ENCODE measurements at regions not wholly inside any gene's neighbourhood (a gene's known extent, or its start where the extent isn't known, plus 50 kb on each side); places are given as distances from the start of the nearest gene placed in this dataset.
A peak's percentile ranks its signal among the peaks of the same experiment; 100 is the strongest.

- FAIRE-seq, result no peak
- no peaks in the 10 kb centered on the region for H3K4me1 ChIP-seq (ENCODE audit: insufficient read depth, low read length)
- intact Hi-C loops (cut with micrococcal nuclease; ENCODE audit: unreplicated experiment) (no loop called here), in situ Hi-C loops (cut with HindIII; ENCODE audit: extremely low pct_ligation_motif_present, low pct_unique_long_range_greater_than_20kb) (no loop called here)
- no peak overlapping the region for H3K9ac ChIP-seq (ENCODE audit: insufficient read depth, low read depth, low read length)
- ATAC-seq, result no peak
- no peaks in the 10 kb centered on the region for H4K20me1 ChIP-seq (ENCODE audit: insufficient read depth, low read length)
- BruUV-seq (replicated peaks), result no TSS peak
- no peaks in the 10 kb centered on the region for H3K27me3 ChIP-seq (ENCODE audit: control insufficient read depth in 1 of 2, insufficient read depth in 2 of 2, low read length in 2 of 2)
- TF ChIP-seq TMF1 (CRISPR knock-in tag; IDR thresholded peaks at IDR 0.05; ENCODE audit: low read depth) (no peak), CEBPB (IDR thresholded peaks at IDR 0.05; ENCODE audit: borderline replicate concordance, low read depth, low read length) (peak; percentile 56)
- no peak overlapping the region for H3K4me2 ChIP-seq (ENCODE audit: low read depth, low read length)
- no peaks in the 10 kb centered on the region for H3K79me2 ChIP-seq (ENCODE audit: insufficient read depth, low read length)
- no peaks in the 10 kb centered on the region for H3K36me3 ChIP-seq (replicated peaks in 1 of 2; ENCODE audit: control insufficient read depth in 1 of 2, insufficient read depth in 2 of 2, low read length in 2 of 2)
- H2AFZ ChIP-seq (ENCODE audit: low read length), result no peak overlapping the region
- no peak overlapping the region for H3K4me3 ChIP-seq (replicated peaks in 1 of 3; ENCODE audit: insufficient read depth in 1 of 3, low read depth in 2 of 3, low read length in 3 of 3)
- DNase-seq (ENCODE audit: low spot score), result no peak
- ChIA-PET CTCF (ENCODE audit: low intra/inter-chr PET ratio, low total read pairs) (no interaction called here), POLR2A (no interaction called here)
- 46% methylated on average over 5 of the region's 5 CpGs for WGBS (ENCODE audit: low lambda C conversion rate)
- H3K9me3 ChIP-seq (ENCODE audit: low read length), result no peaks in the 10 kb centered on the region
- H3K27ac ChIP-seq (ENCODE audit: extremely low read length, insufficient read depth, low read length), result no peak overlapping the region
These were observed 94.5 kb upstream of the ARMC3 start for GRCh38 chr10:22833353-22833752.

DNA sequence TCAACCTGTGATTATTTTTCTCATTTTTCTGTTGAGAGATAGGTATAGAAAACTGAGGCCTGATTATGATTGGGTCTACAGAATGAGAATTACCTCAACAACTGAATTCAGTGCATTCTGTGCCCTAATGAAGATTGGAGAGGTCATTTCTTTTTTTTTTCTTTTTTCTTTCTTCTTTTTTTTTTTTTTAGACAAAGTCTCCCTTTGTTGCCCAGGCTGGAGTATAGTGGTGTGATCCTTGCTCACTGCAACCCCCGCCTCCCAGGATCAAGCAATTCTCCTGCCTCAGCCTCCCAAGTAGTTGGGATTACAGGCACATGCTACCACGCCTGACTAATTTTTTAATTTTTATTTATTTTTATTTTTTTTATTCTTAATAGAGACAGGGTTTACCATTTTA is 95.0 kb upstream of the ARMC3 start:
- DNase-seq (ENCODE audit: low spot score), result no peak
- H3K4me1 ChIP-seq (ENCODE audit: insufficient read depth, low read length), result no peaks in the 10 kb centered on the region
- no peaks in the 10 kb centered on the region for H4K20me1 ChIP-seq (ENCODE audit: insufficient read depth, low read length)
- WGBS (ENCODE audit: low lambda C conversion rate), result 66% methylated on average over 2 of the region's 2 CpGs
- no peak for FAIRE-seq
- H2AFZ ChIP-seq (ENCODE audit: low read length), result no peak overlapping the region
- H3K36me3 ChIP-seq (replicated peaks in 1 of 2; ENCODE audit: control insufficient read depth in 1 of 2, insufficient read depth in 2 of 2, low read length in 2 of 2), result no peaks in the 10 kb centered on the region
- CTCF ChIA-PET (ENCODE audit: low intra/inter-chr PET ratio, low total read pairs), result no interaction called here
- H3K27me3 ChIP-seq (ENCODE audit: control insufficient read depth in 1 of 2, insufficient read depth in 2 of 2, low read length in 2 of 2), result no peaks in the 10 kb centered on the region
- no peak overlapping the region for H3K9ac ChIP-seq (ENCODE audit: insufficient read depth, low read depth, low read length)
- H3K4me2 ChIP-seq (ENCODE audit: low read depth, low read length), result no peak overlapping the region
- no peak overlapping the region for H3K4me3 ChIP-seq (replicated peaks in 1 of 3; ENCODE audit: insufficient read depth in 1 of 3, low read depth in 2 of 3, low read length in 3 of 3)
- TF ChIP-seq ZNF747 (CRISPR knock-in tag; IDR thresholded peaks at IDR 0.05; ENCODE audit: borderline replicate concordance) (no peak), ZNF629 (CRISPR knock-in tag; conservative IDR thresholded peaks at IDR 0.05) (no peak), KAT8 (CRISPR knock-in tag; IDR thresholded peaks at IDR 0.05) (no peak), NFAT5 (CRISPR knock-in tag; IDR thresholded peaks at IDR 0.05) (no peak), ELF1 (CRISPR knock-in tag; IDR thresholded peaks at IDR 0.05) (no peak)
- TF ChIP-seq, protein P1, sequence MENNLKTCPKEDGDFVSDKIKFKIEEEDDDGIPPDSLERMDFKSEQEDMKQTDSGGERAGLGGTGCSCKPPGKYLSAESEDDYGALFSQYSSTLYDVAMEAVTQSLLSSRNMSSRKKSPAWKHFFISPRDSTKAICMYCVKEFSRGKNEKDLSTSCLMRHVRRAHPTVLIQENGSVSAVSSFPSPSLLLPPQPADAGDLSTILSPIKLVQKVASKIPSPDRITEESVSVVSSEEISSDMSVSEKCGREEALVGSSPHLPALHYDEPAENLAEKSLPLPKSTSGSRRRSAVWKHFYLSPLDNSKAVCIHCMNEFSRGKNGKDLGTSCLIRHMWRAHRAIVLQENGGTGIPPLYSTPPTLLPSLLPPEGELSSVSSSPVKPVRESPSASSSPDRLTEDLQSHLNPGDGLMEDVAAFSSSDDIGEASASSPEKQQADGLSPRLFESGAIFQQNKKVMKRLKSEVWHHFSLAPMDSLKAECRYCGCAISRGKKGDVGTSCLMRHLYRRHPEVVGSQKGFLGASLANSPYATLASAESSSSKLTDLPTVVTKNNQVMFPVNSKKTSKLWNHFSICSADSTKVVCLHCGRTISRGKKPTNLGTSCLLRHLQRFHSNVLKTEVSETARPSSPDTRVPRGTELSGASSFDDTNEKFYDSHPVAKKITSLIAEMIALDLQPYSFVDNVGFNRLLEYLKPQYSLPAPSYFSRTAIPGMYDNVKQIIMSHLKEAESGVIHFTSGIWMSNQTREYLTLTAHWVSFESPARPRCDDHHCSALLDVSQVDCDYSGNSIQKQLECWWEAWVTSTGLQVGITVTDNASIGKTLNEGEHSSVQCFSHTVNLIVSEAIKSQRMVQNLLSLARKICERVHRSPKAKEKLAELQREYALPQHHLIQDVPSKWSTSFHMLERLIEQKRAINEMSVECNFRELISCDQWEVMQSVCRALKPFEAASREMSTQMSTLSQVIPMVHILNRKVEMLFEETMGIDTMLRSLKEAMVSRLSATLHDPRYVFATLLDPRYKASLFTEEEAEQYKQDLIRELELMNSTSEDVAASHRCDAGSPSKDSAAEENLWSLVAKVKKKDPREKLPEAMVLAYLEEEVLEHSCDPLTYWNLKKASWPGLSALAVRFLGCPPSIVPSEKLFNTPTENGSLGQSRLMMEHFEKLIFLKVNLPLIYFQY (CRISPR knock-in tag; IDR thresholded peaks at IDR 0.05; ENCODE audit: borderline replicate concordance), result no peak
- BruUV-seq (replicated peaks), result no TSS peak
- no peaks in the 10 kb centered on the region for H3K79me2 ChIP-seq (ENCODE audit: insufficient read depth, low read length)
- H3K27ac ChIP-seq (ENCODE audit: extremely low read length, insufficient read depth, low read length), result no peak overlapping the region
- intact Hi-C loops (cut with micrococcal nuclease; ENCODE audit: unreplicated experiment) (no loop called here), in situ Hi-C loops (cut with HindIII; ENCODE audit: extremely low pct_ligation_motif_present, low pct_unique_long_range_greater_than_20kb) (no loop called here)
- no peak for ATAC-seq
- no peaks in the 10 kb centered on the region for H3K9me3 ChIP-seq (ENCODE audit: low read length)
- POLR2A ChIA-PET, result no interaction called here
